Adrenal gland (tissue), 9 donors: ENCODE measurements at regions not wholly inside any gene's neighbourhood (a gene's known extent, or its start where the extent isn't known, plus 50 kb on each side); places are given as distances from the start of the nearest gene placed in this dataset.
"Not testable (repeated sequence)": the region's sequence is repeated elsewhere in the genome, so short reads cannot be mapped to it uniquely, and the experiment has no call there.

Source experiments
- DNase-seq, 7 donors: peaks; one replicate each; pipeline ENCODE4 v3.0.0-alpha.2; 2019 to 2020
- H3K27ac ChIP-seq, 5 donors: fragments of 200-600 bp; sonication (generic) in 4 of 5; 1 replicate in 3 of 5; 2 replicates in 2 of 5; pipeline versions ENCODE4 v1.5.1 to v1.8.0; 2016 to 2020; ENCODE audit warnings: mild to moderate bottlenecking in 1 of 5
- H3K27me3 ChIP-seq: fragments of 200-600 bp; 2 replicates; pipeline ENCODE4 v1.8.0; 2021
- H3K36me3 ChIP-seq, 2 donors: fragments of 200-600 bp; replicated peaks in 1 of 2; 1 replicate in 1 of 2; 2 replicates in 1 of 2; pipeline versions ENCODE4 v1.5.1 to v1.8.0; 2018 to 2022
- H3K4me1 ChIP-seq, 2 donors: fragments of 200-600 bp; replicated peaks in 1 of 2; 1 replicate in 1 of 2; 2 replicates in 1 of 2; pipeline versions ENCODE4 v1.5.1 to v1.8.0; 2018 to 2021
- H3K4me3 ChIP-seq, 4 donors: fragments of 200-600 bp; sonication (generic) in 3 of 4; one replicate each; pipeline ENCODE4 v1.5.1; 2016 to 2018
- H3K9me3 ChIP-seq, 3 donors: fragments of 200-600 bp; sonication (generic) in 1 of 3; replicated peaks in 1 of 3; 1 replicate in 2 of 3; 2 replicates in 1 of 3; pipeline versions ENCODE4 v1.5.1 to v1.8.0; 2016 to 2021
- WGBS, 4 donors: extraction: QIAGEN DNeasy Blood & Tissue Kit in 2 of 4; methylation state at CpG; one replicate each; pipeline versions ENCODE4 v1.1.5 to v1.1.7; 2013 to 2017; 5-methylcytosine and 5-hydroxymethylcytosine counted together
- intact Hi-C, 2 donors: fragments of 100-400 bp; cut with DNase I; formaldehyde crosslinking; loops; one replicate each; pipeline versions ENCODE4 v1.14.1 to v1.15.0; 2022 to 2023
- donor health status: healthy with polysubstance abuse.
- donor health status: Bipolar disorder and iron deficiency.
- donor health status: DM: yes; HTN: yes; CAD: no.
- donor health status: DM: no; HTN: no; CAD: no.
- donor health status: DM: no; HTN: no; CAD: no.

DNA sequence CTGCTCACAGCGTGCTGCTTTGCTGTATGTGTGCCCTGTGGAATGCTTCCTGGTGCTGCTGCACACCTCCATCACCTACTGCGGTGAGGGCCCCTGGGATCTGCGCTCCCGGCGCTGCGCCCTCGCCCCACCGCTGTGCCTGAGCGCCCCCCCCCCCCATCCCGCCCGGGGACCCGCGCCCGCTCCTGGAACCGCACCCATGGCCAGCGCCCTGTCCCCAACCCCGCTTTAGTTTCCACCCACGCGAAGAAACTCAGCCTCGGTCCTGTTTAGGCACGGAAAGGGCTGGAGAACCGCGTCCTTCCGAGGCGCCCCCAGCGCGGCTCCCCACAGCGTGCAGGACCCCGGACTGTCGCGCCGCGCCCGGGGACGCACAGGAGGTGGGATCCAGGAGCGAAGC is 265.5 kb downstream of the POTEB3 start:
- H3K27ac ChIP-seq, result not testable (repeated sequence)

DNA sequence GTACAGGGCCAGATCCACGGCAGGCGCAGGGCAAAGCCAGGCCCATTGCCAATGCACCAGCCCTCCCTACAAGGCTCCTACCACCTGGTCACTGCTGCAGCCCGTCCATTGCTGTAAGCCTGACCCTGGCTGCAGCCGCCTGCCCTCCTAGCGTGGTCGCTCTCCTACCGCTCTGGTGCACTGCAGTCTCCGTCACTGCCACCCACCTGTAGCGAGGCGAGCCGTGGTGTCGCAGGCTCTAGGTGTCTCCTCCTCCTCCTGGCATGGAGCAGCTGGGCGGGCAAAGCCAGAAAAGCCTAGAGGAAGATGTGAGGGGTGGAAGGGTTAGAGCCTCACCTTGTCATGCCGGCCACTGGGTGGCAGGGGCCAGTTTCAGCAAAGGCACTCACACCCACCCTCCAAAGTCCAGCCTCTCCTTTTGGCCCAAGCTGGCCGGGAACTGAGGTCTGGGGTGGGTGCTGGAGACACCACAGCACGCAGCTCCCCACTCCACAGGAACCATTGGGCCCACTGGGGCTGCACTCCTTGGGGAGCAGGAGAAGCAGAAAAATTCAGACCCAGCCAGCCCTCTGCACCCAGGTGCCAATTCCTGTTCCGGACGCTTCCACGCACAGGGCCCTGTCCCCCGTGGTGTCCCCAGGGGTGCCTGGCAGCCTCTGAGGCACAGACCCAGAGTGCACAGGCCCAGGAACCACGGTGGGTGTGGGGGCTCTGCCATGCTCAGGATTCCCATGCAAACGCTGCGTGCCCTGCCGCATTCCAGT is 285.3 kb upstream of the POTEB2 start:
- H3K27ac ChIP-seq, DNase-seq, H3K4me1 ChIP-seq, intact Hi-C loops, H3K27me3 ChIP-seq, H3K36me3 ChIP-seq, H3K9me3 ChIP-seq, H3K4me3 ChIP-seq: not testable (repeated sequence)
- 87 to 91% methylated on average over 9 of the region's 24 CpGs; no CpG with 5 or more reads in 2 of the 4 donors for WGBS, 4 donors

More for the DNA sequence above, 265.5 kb downstream of the POTEB3 start:
- DNase-seq, H3K4me3 ChIP-seq, H3K4me1 ChIP-seq, H3K27me3 ChIP-seq, H3K36me3 ChIP-seq, intact Hi-C loops, H3K9me3 ChIP-seq: not testable (repeated sequence)
- WGBS, 4 donors, result 53 to 61% (median 58%) methylated on average over 9 to 33 of the region's 36 CpGs; no CpG with 5 or more reads in 1 of the 4 donors

DNA sequence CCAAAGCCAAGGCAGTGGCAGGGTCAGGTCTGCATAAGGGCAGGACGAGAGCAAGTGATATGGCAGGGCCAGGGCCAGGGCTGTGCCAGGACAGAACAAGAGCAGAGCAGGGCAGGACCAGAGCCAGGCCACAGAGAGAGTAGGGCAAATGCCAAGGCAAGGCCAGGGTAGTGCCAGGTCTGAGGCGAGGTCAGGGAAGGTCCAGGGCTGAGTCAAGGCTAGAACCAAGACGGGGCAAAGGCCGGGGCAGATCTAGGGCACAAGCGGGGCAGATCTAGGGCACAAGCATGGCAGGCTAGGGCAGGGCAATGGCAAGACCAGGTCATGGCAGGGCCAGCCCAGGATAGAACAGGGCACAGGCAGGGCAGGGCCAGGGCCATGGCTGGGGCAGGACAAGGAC is 282.0 kb upstream of the POTEB2 start:
- 86 to 90% (median 86%) methylated on average over 4 of the region's 5 CpGs; no CpG with 5 or more reads in 1 of the 4 donors for WGBS, 4 donors
- H3K27me3 ChIP-seq, DNase-seq, H3K4me1 ChIP-seq, intact Hi-C loops, H3K27ac ChIP-seq, H3K4me3 ChIP-seq, H3K9me3 ChIP-seq, H3K36me3 ChIP-seq: not testable (repeated sequence)

DNA sequence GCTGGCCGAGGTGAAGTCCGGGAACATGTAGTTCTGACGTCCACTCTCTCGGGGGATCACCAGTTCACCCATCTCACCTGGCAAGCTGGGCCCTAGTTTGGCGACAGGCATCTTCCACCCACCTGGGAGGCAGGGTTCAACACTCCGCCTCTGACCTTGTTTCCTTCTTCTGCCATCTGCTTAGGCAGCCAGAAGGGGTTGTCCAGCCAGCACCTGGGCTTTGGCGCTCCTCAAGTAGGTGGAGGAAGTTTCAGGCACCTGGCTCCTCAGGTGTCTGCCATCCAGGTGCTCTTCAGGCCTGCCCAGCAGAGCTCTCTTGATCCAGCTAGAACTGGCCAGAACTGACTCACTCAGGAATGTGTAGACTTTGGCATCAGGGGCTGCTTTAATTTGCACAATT is 267.8 kb upstream of the POTEB2 start:
- H3K27ac ChIP-seq, H3K36me3 ChIP-seq, intact Hi-C loops, H3K9me3 ChIP-seq, H3K4me1 ChIP-seq, H3K27me3 ChIP-seq, DNase-seq, H3K4me3 ChIP-seq: not testable (repeated sequence)
- no CpG with 5 or more reads among the region's 7 CpGs for WGBS, 4 donors

DNA sequence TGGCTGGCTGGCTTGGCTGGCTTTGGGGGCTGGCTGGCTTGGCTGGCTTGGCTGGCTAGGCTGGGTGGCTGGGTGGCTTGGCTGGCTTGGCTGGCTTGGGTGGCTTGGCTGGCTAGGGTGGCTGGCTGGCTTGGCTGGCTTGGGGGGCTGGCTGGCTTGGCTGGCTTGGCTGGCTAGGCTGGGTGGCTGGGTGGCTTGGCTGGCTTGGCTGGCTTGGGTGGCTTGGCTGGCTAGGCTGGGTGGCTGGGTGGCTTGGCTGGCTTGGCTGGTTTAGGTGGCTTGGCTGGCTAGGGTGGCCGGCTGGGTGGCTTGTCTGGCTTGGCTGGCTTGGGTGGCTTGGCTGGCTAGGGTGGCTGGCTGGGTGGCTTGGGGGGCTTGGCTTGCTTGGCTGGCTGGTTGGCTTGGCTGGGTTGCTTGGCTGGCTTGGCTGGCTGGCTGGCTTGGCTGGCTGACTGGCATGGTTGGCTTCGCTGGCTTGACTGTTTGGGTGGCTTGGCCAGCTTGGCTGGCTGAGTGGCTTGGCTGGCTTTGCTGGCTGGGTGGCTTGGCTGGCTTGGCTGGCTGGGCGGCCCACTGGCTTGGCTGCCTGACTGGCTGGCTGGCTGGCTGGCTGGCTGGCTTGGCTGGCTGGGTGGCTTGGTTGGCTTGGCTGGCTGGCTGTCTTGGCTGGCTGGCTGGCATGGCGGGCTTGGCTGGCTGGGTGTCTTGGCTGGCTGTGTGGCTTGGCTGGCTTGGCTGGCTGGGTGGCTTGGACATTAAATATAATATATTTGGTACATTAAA is 246.3 kb upstream of the POTEB2 start:
- H3K9me3 ChIP-seq, H3K36me3 ChIP-seq, H3K4me1 ChIP-seq, intact Hi-C loops, H3K27me3 ChIP-seq, H3K4me3 ChIP-seq, H3K27ac ChIP-seq: not testable (repeated sequence)
- DNase-seq, result peak in 3 of 7 donors; percentile 11 to 54 (median 18)
- WGBS, 4 donors, result 0 to 31% (median 0%) methylated on average over 1 to 2 of the region's 4 CpGs

DNA sequence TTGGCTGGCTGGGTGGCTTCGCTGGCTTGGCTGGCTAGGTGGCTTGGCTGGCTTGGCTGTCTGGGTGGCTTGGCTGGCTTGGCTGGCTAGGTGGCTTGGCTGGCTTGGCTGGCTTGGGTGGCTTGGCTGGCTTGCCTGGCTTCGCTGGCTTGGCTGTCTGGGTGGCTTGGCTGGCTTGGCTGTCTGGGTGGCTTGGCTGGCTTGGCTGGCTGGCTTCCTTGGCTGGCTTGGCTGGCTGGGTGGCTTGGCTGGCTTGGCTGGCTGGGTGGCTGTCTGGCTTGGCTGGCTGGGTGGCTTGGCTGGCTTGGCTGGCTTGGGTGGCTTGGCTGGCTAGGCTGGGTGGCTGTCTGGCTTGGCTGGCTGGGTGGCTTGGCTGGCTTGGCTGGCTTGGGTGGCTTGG is 245.7 kb upstream of the POTEB2 start:
- H3K27ac ChIP-seq, intact Hi-C loops, H3K27me3 ChIP-seq, H3K36me3 ChIP-seq, H3K4me1 ChIP-seq, H3K4me3 ChIP-seq, H3K9me3 ChIP-seq: not testable (repeated sequence)
- WGBS, 4 donors, result 70 to 82% (median 77%) methylated on average over 1 to 2 of the region's 2 CpGs
- DNase-seq, result peak in 5 of 7 donors; percentile 15 to 66 (median 21)

DNA sequence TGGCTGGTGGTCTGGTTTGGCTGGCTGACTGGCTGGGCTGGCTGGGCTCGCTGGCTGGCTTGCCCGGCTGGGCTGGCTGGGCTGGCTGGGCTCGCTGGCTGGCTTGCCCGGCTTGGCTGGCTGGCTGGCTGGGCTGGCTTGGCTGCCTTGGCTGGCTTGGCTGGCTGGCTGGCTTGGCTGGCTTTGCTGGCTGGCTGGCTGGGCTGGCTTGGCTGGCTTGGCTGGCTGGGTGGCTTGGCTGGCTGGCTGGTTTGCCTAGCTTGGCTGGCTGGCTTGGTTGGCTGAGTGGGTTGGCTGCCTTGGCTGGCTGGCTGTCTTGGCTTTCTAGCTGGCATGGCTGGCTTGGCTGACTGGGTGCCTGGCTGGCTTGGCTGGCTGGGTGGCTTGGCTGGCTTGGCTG is 245.1 kb upstream of the POTEB2 start:
- intact Hi-C loops, DNase-seq, H3K4me1 ChIP-seq, H3K27ac ChIP-seq, H3K36me3 ChIP-seq, H3K9me3 ChIP-seq, H3K4me3 ChIP-seq, H3K27me3 ChIP-seq: not testable (repeated sequence)
- WGBS, 4 donors, result no CpG with 5 or more reads among the region's 4 CpGs

DNA sequence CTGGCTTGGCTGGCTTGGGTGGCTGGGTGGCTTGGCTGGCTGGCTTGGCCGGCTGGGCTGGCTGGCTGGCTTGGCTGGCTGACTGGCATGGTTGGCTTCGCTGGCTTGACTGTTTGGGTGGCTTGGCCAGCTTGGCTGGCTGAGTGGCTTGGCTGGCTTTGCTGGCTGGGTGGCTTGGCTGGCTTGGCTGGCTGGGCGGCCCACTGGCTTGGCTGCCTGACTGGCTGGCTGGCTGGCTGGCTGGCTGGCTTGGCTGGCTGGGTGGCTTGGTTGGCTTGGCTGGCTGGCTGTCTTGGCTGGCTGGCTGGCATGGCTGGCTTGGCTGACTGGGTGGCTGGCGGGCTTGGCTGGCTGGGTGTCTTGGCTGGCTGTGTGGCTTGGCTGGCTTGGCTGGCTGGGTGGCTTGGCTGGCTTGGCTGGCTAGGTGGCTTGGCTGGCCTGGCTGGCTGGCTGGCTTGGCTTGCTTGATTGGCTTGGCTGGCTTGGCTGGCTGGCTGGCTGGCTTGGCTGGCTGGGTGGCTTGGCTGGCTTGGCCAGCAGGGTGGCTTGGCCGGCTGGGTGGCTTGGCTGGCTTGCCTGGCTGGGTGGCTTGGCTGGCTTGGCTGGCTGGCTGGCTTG is 244.2 kb upstream of the POTEB2 start:
- H3K27ac ChIP-seq, H3K36me3 ChIP-seq, intact Hi-C loops, H3K9me3 ChIP-seq, H3K4me1 ChIP-seq, H3K4me3 ChIP-seq, H3K27me3 ChIP-seq: not testable (repeated sequence)
- 50 to 65% (median 61%) methylated on average over 3 to 5 of the region's 5 CpGs for WGBS, 4 donors
- peak; percentile 0 to 81 (median 25) for DNase-seq

DNA sequence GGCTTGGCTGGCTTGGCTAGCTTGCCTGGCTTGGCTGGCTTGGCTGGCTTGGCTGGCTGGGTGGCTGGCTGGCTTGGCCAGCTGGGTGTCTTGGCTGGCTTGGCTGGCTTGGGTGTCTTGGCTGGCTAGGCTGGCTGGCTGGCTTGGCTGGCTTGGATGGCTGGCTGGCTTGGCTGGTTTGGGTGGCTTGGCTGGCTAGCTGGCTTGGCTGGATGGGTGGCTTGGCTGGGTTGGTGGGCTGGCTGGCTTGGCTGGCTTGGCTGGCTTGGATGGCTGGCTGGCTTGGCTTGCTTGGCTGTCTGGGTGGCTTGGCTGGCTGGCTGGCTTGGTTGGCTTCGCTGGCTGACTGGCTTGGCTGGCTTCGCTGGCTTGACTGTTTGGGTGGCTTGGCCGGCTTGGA is 242.3 kb upstream of the POTEB2 start:
- H3K27me3 ChIP-seq, H3K36me3 ChIP-seq, H3K4me3 ChIP-seq, H3K9me3 ChIP-seq, DNase-seq, intact Hi-C loops, H3K4me1 ChIP-seq, H3K27ac ChIP-seq: not testable (repeated sequence)
- no CpG with 5 or more reads among the region's 3 CpGs for WGBS, 4 donors

DNA sequence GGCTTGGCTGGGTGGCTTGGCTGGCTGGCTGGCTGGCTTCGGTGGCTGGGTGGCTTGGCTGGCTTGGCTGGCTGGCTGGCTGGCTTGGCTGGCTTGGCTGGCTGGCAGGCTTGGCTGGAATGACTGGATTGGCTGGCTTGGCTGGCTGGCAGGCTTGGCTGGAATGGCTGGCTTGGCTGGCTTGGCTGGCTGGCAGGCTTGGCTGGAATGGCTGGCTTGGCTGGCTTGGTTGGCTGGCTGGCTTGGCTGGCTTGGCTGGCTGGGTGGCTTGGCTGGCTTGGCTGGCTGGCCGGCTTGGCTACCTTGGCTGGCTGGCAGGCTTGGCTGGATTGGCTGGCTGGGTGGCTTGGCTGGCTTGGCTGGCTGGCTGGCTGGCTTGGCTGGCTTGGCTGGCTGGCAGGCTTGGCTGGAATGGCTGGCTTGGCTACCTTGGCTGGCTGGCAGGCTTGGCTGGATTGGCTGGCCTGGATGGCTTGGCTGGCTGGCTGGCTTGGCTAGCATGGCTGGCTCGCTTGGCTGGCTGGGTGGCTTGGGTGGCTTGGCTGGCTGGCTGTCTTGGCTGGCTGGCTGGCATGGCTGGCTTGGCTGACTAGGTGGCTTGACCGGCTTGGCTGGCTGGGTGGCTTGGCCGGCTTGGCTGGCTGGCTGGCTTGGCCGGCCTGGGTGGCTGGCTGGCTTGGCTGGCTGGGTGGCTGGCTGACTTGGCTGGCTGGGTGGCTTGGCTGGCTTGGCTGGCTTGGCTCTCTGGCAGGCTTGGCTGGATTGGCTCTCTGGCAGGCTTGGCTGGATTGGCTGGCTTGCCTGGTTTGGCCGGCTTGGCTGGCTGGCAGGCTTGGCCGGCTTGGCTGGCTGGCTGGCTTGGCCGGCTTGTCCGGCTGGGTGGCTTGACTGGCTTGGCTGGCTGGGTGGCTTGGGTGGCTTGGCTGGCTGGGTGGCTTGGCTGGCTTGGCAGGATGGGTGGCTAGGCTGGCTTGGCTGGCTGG is 241.6 kb upstream of the POTEB2 start:
- H3K27ac ChIP-seq, intact Hi-C loops, H3K4me3 ChIP-seq, H3K27me3 ChIP-seq, H3K9me3 ChIP-seq, H3K36me3 ChIP-seq, H3K4me1 ChIP-seq: not testable (repeated sequence)
- peak in 2 of 7 donors; percentile 16 to 54 for DNase-seq
- WGBS, 4 donors, result 83% methylated on average over 1 of the region's 10 CpGs; no CpG with 5 or more reads in 2 of the 4 donors
